Endodermal cell (in vitro differentiated cells): ENCODE measurements at regions not wholly inside any gene's neighbourhood (a gene's known extent, or its start where the extent isn't known, plus 50 kb on each side); places are given as distances from the start of the nearest gene placed in this dataset.
"Not testable (repeated sequence)": the region's sequence is repeated elsewhere in the genome, so short reads cannot be mapped to it uniquely, and the experiment has no call there.

Source experiments
- DNase-seq: peaks from one replicate; pipeline ENCODE4 v3.0.0-alpha.2; 2017
- H3K27ac ChIP-seq: 2 replicates; pipeline ENCODE4 v1.5.1; 2013; ENCODE audit warnings: mild to moderate bottlenecking, low read depth, low read length, moderate library complexity
- H3K27me3 ChIP-seq: 2 replicates; pipeline ENCODE4 v1.6.1; 2013; ENCODE audit warnings: mild to moderate bottlenecking, low read length, moderate library complexity; ENCODE audit not compliant: insufficient read depth, control insufficient read depth, poor library complexity, severe bottlenecking
- H3K36me3 ChIP-seq: 2 replicates; pipeline ENCODE4 v1.7.0; 2013; ENCODE audit warnings: mild to moderate bottlenecking, low read length, moderate library complexity; ENCODE audit not compliant: control insufficient read depth, insufficient read depth
- H3K4me1 ChIP-seq: one replicate; pipeline ENCODE4 v1.7.0; 2013; ENCODE audit warnings: low read length; ENCODE audit not compliant: control insufficient read depth, insufficient read depth
- H3K4me3 ChIP-seq: 2 replicates; pipeline ENCODE4 v1.5.1; 2013; ENCODE audit warnings: mild to moderate bottlenecking, low read length, moderate library complexity
- H3K9ac ChIP-seq: 2 replicates; pipeline ENCODE4 v1.6.1; 2013; ENCODE audit warnings: mild to moderate bottlenecking, low read length, moderate library complexity; ENCODE audit not compliant: poor library complexity, severe bottlenecking; ENCODE audit errors: extremely low read depth
- H3K9me3 ChIP-seq: 2 replicates; pipeline ENCODE4 v1.6.1; 2013; ENCODE audit warnings: mild to moderate bottlenecking, low read length, moderate library complexity; ENCODE audit not compliant: control insufficient read depth
- H3K27ac Mint-ChIP-seq: 2 replicates; pipeline ENCODE4 v1.8.0; 2020; ENCODE audit warnings: mixed read lengths
- H3K27me3 Mint-ChIP-seq: 2 replicates; pipeline ENCODE4 v1.8.0; 2021; ENCODE audit warnings: mild to moderate bottlenecking, mixed read lengths; ENCODE audit not compliant: insufficient read depth
- H3K36me3 Mint-ChIP-seq: 2 replicates; pipeline ENCODE4 v1.8.0; 2020; ENCODE audit warnings: low read depth, mixed read lengths
- H3K4me1 Mint-ChIP-seq: 2 replicates; pipeline ENCODE4 v1.8.0; 2020; ENCODE audit warnings: mixed read lengths
- H3K4me3 Mint-ChIP-seq: 2 replicates; pipeline ENCODE4 v1.8.0; 2020; ENCODE audit warnings: mild to moderate bottlenecking, moderate library complexity, mixed read lengths
- H3K9me3 Mint-ChIP-seq: 2 replicates; pipeline ENCODE4 v1.8.0; 2020; ENCODE audit warnings: mild to moderate bottlenecking, mixed read lengths
- CTCF ChIP-seq: fragments of 200-600 bp; sonication (generic); conservative IDR thresholded peaks from 2 replicates; pipeline ENCODE4 v1.5.0; 2021; ENCODE audit warnings: antibody characterized with exemption, mild to moderate bottlenecking
- WGBS, 2 experiments: methylation state at CpG; one replicate each; pipeline versions ENCODE4 v1.1.5 to v1.1.7; 2013; ENCODE audit warnings: missing lambda C conversion rate in 2 of 2, mixed read lengths in 1 of 2; ENCODE audit not compliant: insufficient coverage in 1 of 2, insufficient read length in 1 of 2; 5-methylcytosine and 5-hydroxymethylcytosine counted together

- H3K36me3 Mint-ChIP-seq: no peaks in the 10 kb centered on the region
- no peaks in the 10 kb centered on the region for H3K9me3 ChIP-seq
- H3K4me1 Mint-ChIP-seq: peaks cover 13% of the 10 kb centered on the region
- peak; percentile 81 for DNase-seq
- peaks cover 14% of the 10 kb centered on the region for H3K9me3 Mint-ChIP-seq
- H3K4me3 Mint-ChIP-seq: peak overlapping the region; percentile 35
- no peaks in the 10 kb centered on the region for H3K4me1 ChIP-seq
- no peak overlapping the region for H3K9ac ChIP-seq
- H3K27me3 ChIP-seq: no peaks in the 10 kb centered on the region
- H3K36me3 ChIP-seq: no peaks in the 10 kb centered on the region
- H3K4me3 ChIP-seq: peak overlapping the region; percentile 62
- no peak for TF ChIP-seq CTCF
- H3K27ac ChIP-seq: peak overlapping the region; percentile 99
- WGBS, 2 experiments: 16 to 21% methylated on average over 12 to 19 of the region's 21 CpGs
- H3K27ac Mint-ChIP-seq: peak overlapping the region; percentile 32
- H3K27me3 Mint-ChIP-seq: peaks cover 23% of the 10 kb centered on the region
Observed at GRCh38 chr13:112161521-112162301, 94.8 kb downstream of the SOX1 start.

GRCh38 chr13:112163691-112164660 is 97.0 kb downstream of the SOX1 start:
- H3K27me3 ChIP-seq, H3K4me3 Mint-ChIP-seq, H3K27ac Mint-ChIP-seq, H3K9me3 ChIP-seq, H3K9ac ChIP-seq, H3K36me3 Mint-ChIP-seq, H3K9me3 Mint-ChIP-seq, H3K27ac ChIP-seq, DNase-seq, H3K4me3 ChIP-seq, H3K4me1 ChIP-seq, H3K36me3 ChIP-seq: not testable (repeated sequence)
- Mint-ChIP-seq H3K27me3 (peaks cover 22% of the 10 kb centered on the region), H3K4me1 (peaks cover 13% of the 10 kb centered on the region)
- 95% methylated on average over 57 to 97 of the region's 97 CpGs for WGBS, 2 experiments

- TF ChIP-seq CTCF: no peak
- Mint-ChIP-seq H3K4me3 (no peak overlapping the region), H3K36me3 (no peaks in the 10 kb centered on the region), H3K27ac (no peak overlapping the region), H3K4me1 (peaks cover 12% of the 10 kb centered on the region), H3K9me3 (no peaks in the 10 kb centered on the region), H3K27me3 (peaks cover 18% of the 10 kb centered on the region)
- Histone ChIP-seq H3K4me3 (no peak overlapping the region), H3K36me3 (no peaks in the 10 kb centered on the region), H3K27me3 (no peaks in the 10 kb centered on the region), H3K27ac (no peak overlapping the region), H3K9ac (no peak overlapping the region), H3K9me3 (no peaks in the 10 kb centered on the region), H3K4me1 (no peaks in the 10 kb centered on the region)
- peak; percentile 54 for DNase-seq
- 84 to 86% methylated on average over 8 to 9 of the region's 9 CpGs for WGBS, 2 experiments
Observed at GRCh38 chr13:112165712-112166111, 98.8 kb downstream of the SOX1 start.
